GM23338 (cell line): ENCODE measurements at regions not wholly inside any gene's neighbourhood (a gene's known extent, or its start where the extent isn't known, plus 50 kb on each side); places are given as distances from the start of the nearest gene placed in this dataset.

Experiments
- ATAC-seq: fragments of 200-7000 bp; cut with Tn5 transposase; 3 replicates; pipeline ENCODE4 v1.9.1; 2020
- DNase-seq: peaks from one replicate; pipeline ENCODE4 v3.0.0-alpha.2; 2015; ENCODE audit warnings: low spot score
- H2AFZ ChIP-seq: fragments of 200-600 bp; sonication (generic); 2 replicates; pipeline ENCODE4 v1.8.0; 2016; ENCODE audit warnings: antibody characterized with exemption, mild to moderate bottlenecking, moderate library complexity
- H3F3A ChIP-seq: fragments of 200-600 bp; sonication (generic); replicated peaks from 2 replicates; pipeline ENCODE4 v1.8.0; 2017; ENCODE audit warnings: antibody characterized with exemption, mixed run types, low read depth
- H3K27ac ChIP-seq: fragments of 200-600 bp; sonication (generic); 2 replicates; pipeline ENCODE4 v1.6.1; 2016; ENCODE audit warnings: low read depth
- H3K27me3 ChIP-seq: fragments of 200-600 bp; sonication (generic); 2 replicates; pipeline ENCODE4 v1.8.0; 2016; ENCODE audit warnings: mild to moderate bottlenecking, mixed run types, moderate library complexity; ENCODE audit not compliant: insufficient read depth
- H3K36me3 ChIP-seq: fragments of 200-600 bp; sonication (generic); 2 replicates; pipeline ENCODE4 v1.8.0; 2016; ENCODE audit warnings: mild to moderate bottlenecking; ENCODE audit not compliant: insufficient read depth
- H3K4me1 ChIP-seq: fragments of 200-600 bp; sonication (generic); 2 replicates; pipeline ENCODE4 v1.8.0; 2016; ENCODE audit warnings: mild to moderate bottlenecking, moderate library complexity; ENCODE audit not compliant: insufficient read depth
- H3K4me2 ChIP-seq: fragments of 200-600 bp; sonication (generic); 2 replicates; pipeline ENCODE4 v1.7.1; 2017; ENCODE audit warnings: mixed run types
- H3K4me3 ChIP-seq: fragments of 200-600 bp; sonication (generic); 2 replicates; pipeline ENCODE4 v1.6.1; 2016; ENCODE audit warnings: mixed run types
- H3K79me2 ChIP-seq: fragments of 200-600 bp; sonication (generic); replicated peaks from 2 replicates; pipeline ENCODE4 v1.8.0; 2017; ENCODE audit warnings: mild to moderate bottlenecking; ENCODE audit not compliant: insufficient read depth
- H3K9me2 ChIP-seq: fragments of 200-600 bp; sonication (generic); 2 replicates; pipeline ENCODE4 v1.8.0; 2017; ENCODE audit not compliant: insufficient read depth
- H4K20me1 ChIP-seq: fragments of 200-600 bp; sonication (generic); replicated peaks from 2 replicates; pipeline ENCODE4 v1.8.0; 2017; ENCODE audit warnings: mild to moderate bottlenecking; ENCODE audit not compliant: insufficient read depth
- H3K27ac Mint-ChIP-seq: 2 replicates; pipeline ENCODE4 v1.8.0; 2020; ENCODE audit warnings: inconsistent platforms, mild to moderate bottlenecking, moderate library complexity, mixed read lengths
- H3K27me3 Mint-ChIP-seq: 3 replicates; pipeline ENCODE4 v1.8.0; 2022; ENCODE audit warnings: low read depth, mild to moderate bottlenecking, moderate library complexity, mixed read lengths, inconsistent platforms; ENCODE audit not compliant: insufficient read depth, poor library complexity
- H3K36me3 Mint-ChIP-seq: 3 replicates; pipeline ENCODE4 v1.8.0; 2021; ENCODE audit warnings: low read depth, mild to moderate bottlenecking, inconsistent platforms, moderate library complexity, mixed read lengths
- H3K4me1 Mint-ChIP-seq: 3 replicates; pipeline ENCODE4 v1.8.0; 2020; ENCODE audit warnings: mild to moderate bottlenecking, inconsistent platforms, mixed read lengths
- H3K4me3 Mint-ChIP-seq: 3 replicates; pipeline ENCODE4 v1.8.0; 2021; ENCODE audit warnings: moderate library complexity, mild to moderate bottlenecking, inconsistent platforms, mixed read lengths
- H3K9me3 Mint-ChIP-seq: 3 replicates; pipeline ENCODE4 v1.8.0; 2020; ENCODE audit warnings: moderate library complexity, mild to moderate bottlenecking, inconsistent platforms, mixed read lengths
- ETS1 ChIP-seq: IDR thresholded peaks from 2 replicates; pipeline ENCODE4 v1.6.1; 2016; ENCODE audit warnings: antibody characterized with exemption
- EZH2 ChIP-seq: fragments of 200-600 bp; sonication (generic); IDR thresholded peaks from one replicate; pipeline ENCODE4 v1.8.0; 2017; ENCODE audit warnings: antibody characterized with exemption, mild to moderate bottlenecking, low read depth; ENCODE audit not compliant: unreplicated experiment
- NANOG ChIP-seq: IDR thresholded peaks from 2 replicates; pipeline ENCODE4 v1.6.1; 2016; ENCODE audit warnings: antibody characterized with exemption, borderline replicate concordance
- POLR2AphosphoS5 ChIP-seq: IDR thresholded peaks from 2 replicates; pipeline ENCODE4 v1.6.1; 2016; ENCODE audit warnings: antibody characterized with exemption, low read depth
- REST ChIP-seq: IDR thresholded peaks from one replicate; pipeline ENCODE4 v1.6.1; 2018; ENCODE audit warnings: antibody characterized with exemption; ENCODE audit not compliant: unreplicated experiment
- ZNF114 ChIP-seq: fragments of 250-450 bp; sonication (Bioruptor Pico); IDR thresholded peaks from 2 replicates; pipeline ENCODE4 v1.5.0; 2020; ENCODE audit warnings: mild to moderate bottlenecking, moderate library complexity

GRCh38 chr1:58305622-58306021 lies 240.9 kb downstream of the OMA1 start (continued):
- TF ChIP-seq REST: no peak
- TF ChIP-seq ZNF114 (CRISPR knock-in tag): no peak

GRCh38 chr1:58304346-58304975 lies 242.1 kb downstream of the OMA1 start:
- H3K79me2 ChIP-seq: no peaks in the 10 kb centered on the region
- no peak for DNase-seq
- H2AFZ ChIP-seq: no peak overlapping the region
- no peak for ATAC-seq
- peaks cover 22% of the 10 kb centered on the region for H3K4me1 Mint-ChIP-seq
- H3K4me1 ChIP-seq: peaks cover 13% of the 10 kb centered on the region; the same call in 1 of the 2 replicates
- H3K9me2 ChIP-seq: no peaks in the 10 kb centered on the region; the same call in 1 of the 2 replicates
- no peaks in the 10 kb centered on the region for H3K27me3 ChIP-seq
- no peaks in the 10 kb centered on the region for H3K36me3 ChIP-seq
- no peak overlapping the region for H3K4me3 Mint-ChIP-seq
- H3K27ac Mint-ChIP-seq: no peak overlapping the region
- H3K27ac ChIP-seq: no peak overlapping the region
- H3K9me3 Mint-ChIP-seq: no peaks in the 10 kb centered on the region; the same call in 2 of the 3 replicates
- TF ChIP-seq POLR2AphosphoS5 (no peak), ZNF114 (CRISPR knock-in tag) (no peak), ETS1 (no peak)
- peaks cover 6% of the 10 kb centered on the region for H3K27me3 Mint-ChIP-seq
- H4K20me1 ChIP-seq: no peaks in the 10 kb centered on the region
- no peaks in the 10 kb centered on the region for H3F3A ChIP-seq
- no peak overlapping the region for H3K4me2 ChIP-seq
- H3K4me3 ChIP-seq: no peak overlapping the region
- no peaks in the 10 kb centered on the region for H3K36me3 Mint-ChIP-seq

GRCh38 chr1:58303841-58304240 lies 242.7 kb downstream of the OMA1 start:
- H3K36me3 ChIP-seq: no peaks in the 10 kb centered on the region
- no peaks in the 10 kb centered on the region for H3F3A ChIP-seq
- Mint-ChIP-seq H3K9me3 (no peaks in the 10 kb centered on the region; the same call in 2 of the 3 replicates), H3K4me1 (peaks cover 21% of the 10 kb centered on the region), H3K27ac (no peak overlapping the region), H3K4me3 (no peak overlapping the region), H3K36me3 (no peaks in the 10 kb centered on the region), H3K27me3 (peaks cover 6% of the 10 kb centered on the region)
- no peak overlapping the region for H2AFZ ChIP-seq
- H3K79me2 ChIP-seq: no peaks in the 10 kb centered on the region
- no peak overlapping the region for H3K4me2 ChIP-seq
- no peak overlapping the region for H3K4me3 ChIP-seq
- DNase-seq (no peak), ATAC-seq (no peak)
- H4K20me1 ChIP-seq: no peaks in the 10 kb centered on the region
- no peak overlapping the region for H3K27ac ChIP-seq
- H3K27me3 ChIP-seq: no peaks in the 10 kb centered on the region
- no peaks in the 10 kb centered on the region; the same call in 1 of the 2 replicates for H3K9me2 ChIP-seq
- H3K4me1 ChIP-seq: peaks cover 13% of the 10 kb centered on the region; the same call in 1 of the 2 replicates
- TF ChIP-seq EZH2 (no peak), REST (no peak), NANOG (no peak), ETS1 (no peak), POLR2AphosphoS5 (no peak)
